ENCODE measurements at regions not wholly inside any gene's neighbourhood (a gene's known extent, or its start where the extent isn't known, plus 50 kb on each side); places are given as distances from the start of the nearest gene placed in this dataset.
A peak's percentile ranks its signal among the peaks of the same experiment; 100 is the strongest.
"Not testable (repeated sequence)": the region's sequence is repeated elsewhere in the genome, so short reads cannot be mapped to it uniquely, and the experiment has no call there.

GRCh38 chr14:106027759-106028158 is 501.4 kb downstream of the TMEM121 start:
- not testable (repeated sequence) for DNase-seq

DNA sequence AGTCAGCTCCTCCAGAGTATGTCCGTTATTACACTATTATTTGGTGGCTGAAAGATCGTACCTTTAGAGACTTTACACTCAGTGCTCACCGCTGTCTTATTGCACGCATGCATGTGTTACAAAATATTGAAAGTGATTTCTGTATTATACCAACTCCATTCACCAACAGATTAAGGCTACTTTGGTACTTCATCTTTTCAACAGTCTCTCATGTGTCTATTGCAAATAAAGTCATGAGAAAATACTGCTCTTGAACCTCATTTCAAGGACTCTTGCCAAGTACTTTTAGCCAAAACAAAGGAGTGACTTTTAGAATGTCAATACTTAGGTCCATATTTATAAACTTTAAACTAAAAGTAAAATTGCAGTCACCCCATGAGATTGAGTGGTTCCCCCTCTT is 503.6 kb downstream of the TMEM121 start:
- no peak for DNase-seq

DNA sequence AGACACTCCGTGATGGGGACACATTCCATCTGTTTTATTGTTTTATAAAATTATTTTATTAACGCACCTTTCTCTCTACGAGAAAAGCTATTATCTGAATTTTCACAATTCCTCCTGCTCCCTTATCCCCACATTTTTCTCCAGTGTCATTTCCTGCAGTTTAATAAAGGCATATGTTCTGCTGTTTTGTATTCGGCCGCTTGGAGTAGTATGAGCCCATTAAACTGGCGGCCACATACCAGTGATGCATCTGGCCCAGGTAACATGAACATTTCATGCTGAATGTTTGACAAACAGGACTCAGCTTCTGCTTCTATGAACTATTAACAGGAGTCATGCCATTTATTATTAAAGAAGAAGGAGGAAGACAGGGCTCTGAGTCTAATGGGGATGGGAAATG is 511.0 kb downstream of the TMEM121 start:
- DNase-seq = no peak

- no peak for DNase-seq
Measured at GRCh38 chr14:106038263-106038662, 511.9 kb downstream of the TMEM121 start.

DNA sequence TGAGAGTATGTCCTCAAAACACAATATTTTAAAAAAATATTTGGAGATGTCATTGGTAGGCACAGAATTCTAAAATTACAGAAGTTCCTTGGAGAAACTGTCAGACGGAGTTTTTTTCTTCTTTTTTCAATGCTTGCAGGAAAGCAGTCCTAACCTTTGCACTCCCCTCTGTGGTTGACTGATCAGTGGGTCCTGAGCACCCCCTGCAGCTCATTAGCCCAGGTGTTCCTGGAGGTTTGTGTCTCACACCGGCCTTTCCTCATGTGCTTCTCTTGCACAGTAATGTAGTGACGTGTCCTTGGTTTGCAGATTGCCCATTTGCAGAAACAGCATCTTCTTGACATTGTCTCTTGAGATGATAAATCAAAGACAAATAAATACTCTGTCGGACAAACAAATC is 513.0 kb downstream of the TMEM121 start:
- DNase-seq = peak; percentile 40

DNA sequence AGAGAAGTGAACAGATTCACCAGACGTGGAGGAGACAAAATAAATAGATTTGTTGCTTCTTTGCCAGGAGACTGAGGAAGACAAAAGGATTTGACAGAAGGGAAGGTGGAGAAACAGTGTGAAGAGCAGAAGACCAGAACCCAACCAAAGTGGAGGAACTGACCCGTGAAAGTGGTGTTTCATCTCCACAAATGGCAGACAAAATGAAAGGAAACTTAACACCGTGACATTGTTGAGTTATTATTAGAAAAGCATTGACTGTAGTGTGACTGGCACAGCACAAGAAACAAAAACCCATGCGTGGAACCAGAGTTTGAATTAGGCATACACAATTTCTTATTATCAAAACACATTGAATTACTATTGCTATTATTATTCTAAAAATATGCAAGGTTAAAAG is 518.1 kb downstream of the TMEM121 start:
- DNase-seq = no peak

DNA sequence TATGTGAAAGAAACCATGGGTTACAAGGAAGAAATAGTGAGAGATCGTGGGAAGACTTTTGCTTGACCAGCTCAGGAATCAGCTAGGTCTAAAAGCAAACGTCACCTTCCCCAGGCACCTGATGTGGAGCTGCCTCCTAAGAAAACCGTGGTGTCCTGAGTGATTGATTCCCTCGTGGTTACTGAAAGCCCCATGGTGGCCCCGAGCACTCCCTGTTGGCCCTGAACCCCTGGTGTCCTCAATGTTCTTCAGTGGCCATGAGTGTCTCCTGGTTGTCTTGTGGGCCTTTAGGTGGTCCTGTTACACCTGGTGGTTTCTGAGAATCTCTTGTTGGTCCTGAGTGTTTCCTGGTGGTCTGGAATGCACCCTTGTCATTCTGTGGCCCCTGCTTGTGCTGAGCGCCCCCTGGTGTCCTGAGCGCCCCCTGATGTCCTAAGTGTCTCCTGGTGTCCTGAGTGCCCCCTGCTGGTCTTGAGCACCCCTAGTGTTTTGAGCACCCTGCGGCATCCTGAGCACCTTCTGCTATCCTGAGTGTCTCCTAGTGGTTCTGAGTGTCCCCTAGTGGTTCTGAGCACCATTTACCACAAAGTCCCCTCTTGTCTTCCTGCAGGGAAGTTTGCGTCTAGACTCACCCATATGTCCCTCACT is 518.7 kb downstream of the TMEM121 start:
- DNase-seq = peak; percentile 75

DNA sequence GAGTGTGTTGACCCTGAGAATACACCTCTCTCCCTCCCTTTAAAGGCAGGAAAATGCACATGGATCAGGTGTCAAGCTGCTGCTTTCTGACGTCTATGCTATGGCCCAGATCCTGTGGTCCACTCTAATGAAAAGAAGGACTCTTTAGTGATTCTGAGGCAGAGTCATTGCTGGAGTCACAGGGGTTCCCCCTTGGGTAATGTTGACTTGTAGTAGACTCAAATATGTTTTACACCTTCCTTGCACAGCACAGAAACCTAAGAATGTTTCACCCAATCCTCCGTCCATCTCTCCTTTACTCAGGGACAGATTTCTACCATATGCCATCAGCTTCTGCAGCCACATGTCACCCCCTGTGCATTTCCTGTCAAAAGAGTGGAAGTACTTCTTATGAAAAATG is 525.4 kb downstream of the TMEM121 start:
- no peak for DNase-seq

- no peak for DNase-seq
Measured at GRCh38 chr14:106055289-106055688, 528.9 kb downstream of the TMEM121 start.

DNA sequence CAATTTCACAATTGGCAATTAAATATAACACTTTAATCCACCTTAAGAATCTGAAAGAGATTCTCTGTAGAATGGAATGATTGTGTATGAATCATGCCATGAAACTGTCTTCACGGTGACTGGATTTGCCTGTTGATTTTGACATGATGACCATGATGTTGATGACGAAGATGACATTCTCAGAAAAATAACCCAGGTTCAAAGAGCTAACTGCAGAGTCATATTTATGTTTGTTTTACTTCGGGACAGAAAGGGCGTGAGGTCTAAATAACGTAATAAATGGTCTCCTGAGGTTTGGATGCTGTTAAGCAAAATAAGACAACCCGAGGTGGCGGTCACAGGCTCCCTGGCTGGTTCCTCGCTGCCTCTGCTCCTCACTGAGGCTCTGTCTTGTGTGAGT is 532.0 kb downstream of the TMEM121 start:
- no peak for DNase-seq

DNA sequence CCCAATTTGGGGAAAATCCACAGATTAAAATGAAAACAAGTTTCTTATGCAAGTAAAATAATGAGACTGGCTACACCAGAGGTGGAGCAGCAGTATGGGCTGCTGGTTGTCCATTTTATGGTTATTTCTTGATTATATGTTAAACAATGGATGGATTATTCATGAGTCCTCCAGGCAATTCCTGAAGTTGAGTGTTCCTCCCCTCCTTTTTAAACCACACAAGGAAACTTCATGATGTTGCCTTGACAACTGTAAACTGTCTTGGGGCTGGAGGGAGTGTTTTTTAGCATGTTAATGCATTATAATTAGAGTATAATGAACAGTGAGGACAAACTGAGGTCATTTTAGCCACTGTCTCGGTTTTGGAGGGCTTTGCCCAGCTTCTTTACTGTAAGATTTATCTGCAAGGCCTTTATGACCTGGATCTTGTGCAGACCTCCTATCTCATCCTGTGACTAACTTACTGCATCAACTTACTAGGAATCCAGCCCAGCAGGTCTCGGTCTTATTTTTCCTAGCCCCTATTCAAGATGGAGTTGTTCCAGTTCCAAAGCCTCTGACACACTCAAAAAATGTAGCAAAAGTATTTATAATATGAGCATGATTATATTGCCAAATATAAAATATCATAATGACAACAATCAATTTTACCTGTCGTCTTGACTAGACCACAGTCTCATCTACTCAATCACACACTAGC is 534.0 kb downstream of the TMEM121 start:
- no peak for DNase-seq

DNA sequence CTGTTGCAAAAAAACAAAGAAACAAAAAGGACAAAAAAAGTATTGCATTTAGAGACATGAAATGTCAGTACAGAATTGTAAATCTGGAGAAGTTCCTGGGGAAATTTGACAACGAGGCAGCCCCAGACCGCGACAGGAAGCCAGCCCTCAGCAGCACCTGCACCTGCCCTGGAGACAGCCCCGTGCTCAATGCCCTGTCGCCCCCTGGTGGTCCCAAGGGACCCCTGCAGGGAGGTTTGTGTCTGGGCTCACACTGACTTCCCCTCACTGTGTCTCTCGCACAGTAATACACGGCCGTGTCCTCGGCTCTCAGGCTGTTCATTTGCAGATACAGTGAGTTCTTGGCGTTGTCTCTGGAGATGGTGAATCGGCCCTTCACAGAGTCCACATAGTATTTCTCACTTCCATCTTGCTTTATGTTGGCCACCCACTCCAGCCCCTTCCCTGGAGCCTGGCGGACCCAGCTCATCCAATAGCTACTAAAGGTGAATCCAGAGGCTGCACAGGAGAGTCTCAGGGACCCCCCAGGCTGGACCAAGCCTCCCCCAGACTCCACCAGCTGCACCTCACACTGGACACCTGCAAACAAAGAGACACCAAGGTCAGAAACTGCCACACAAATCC is 535.6 kb downstream of the TMEM121 start:
- peak; percentile 84 for DNase-seq

DNA sequence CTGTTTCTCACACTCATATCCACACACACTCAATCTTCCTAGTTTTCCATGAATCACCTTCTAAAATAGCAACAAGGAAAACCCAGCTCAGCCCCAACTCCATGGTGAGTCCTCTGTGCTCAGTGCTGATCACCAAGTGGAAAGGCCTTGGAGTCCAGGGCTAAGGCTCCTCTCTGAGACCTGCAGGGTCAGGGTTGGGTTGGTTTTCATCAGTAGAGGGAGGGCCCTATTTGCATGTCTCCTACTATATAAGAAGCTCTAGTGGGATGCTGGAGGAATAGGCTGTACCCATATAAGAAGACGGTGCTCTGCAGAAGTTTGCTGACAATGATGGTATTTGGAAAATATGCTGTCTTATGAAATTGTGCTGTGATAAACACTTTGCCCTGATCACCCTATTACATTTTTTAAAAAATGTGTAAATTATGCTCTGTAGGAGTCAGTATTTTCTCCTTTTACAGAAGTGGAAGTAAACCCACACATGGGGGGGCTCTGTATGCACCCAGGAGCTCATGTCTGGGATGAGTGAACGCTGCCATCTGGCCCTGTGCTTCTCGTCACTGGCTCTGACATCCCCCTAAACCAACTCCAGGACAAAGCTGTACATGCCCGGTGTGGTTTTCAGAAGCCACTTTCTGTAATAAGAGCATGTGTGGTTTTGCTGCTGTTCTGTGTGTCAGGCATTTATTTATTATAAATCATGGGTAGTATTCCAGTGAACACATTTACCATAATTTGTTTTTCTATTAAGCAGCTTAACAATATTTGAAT is 536.3 kb downstream of the TMEM121 start:
- no peak for DNase-seq

DNA sequence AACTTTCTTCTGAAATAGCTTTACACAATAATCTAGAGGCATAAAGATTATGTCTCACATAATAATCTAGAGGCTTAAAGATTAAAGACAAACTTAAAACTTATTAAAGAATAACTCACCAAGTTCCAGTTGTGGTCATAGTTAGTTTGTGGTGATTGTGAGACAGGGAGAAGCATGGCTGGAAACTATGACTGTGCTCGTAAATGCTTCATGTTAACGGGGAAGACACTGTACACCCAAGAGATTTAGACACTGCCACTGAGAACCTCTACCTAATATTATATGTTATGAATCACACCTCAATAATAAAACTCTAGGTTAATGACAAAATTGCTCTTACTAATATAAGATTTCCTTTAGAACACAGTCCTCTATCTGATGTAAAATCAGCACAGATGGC is 541.6 kb downstream of the TMEM121 start:
- DNase-seq = no peak

- no peak for DNase-seq
Measured at GRCh38 chr14:106069804-106070625, 543.6 kb downstream of the TMEM121 start.

DNA sequence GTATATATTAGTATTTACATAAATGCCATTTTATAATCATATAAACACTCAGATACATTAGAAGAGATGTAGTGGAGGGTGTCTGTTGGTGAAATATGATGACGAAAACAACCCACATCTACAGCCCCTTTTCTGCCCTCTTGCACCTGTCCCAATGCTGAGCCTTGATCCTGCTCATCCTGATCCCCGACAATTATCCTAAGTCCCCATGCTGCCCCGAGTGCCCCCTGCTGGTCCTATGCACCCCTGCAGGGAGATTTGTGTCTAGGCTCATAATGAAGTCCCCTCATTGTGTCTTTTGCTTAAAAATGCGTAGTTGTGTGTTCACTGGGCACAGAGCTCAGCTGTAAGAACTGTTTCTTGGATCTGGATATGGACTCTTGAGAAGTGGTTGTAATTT is 554.5 kb downstream of the TMEM121 start:
- DNase-seq = no peak

GRCh38 chr14:106081721-106082120 is 555.3 kb downstream of the TMEM121 start:
- not testable (repeated sequence) for DNase-seq

GRCh38 chr14:106083082-106083481 is 556.7 kb downstream of the TMEM121 start:
- DNase-seq = no peak

DNA sequence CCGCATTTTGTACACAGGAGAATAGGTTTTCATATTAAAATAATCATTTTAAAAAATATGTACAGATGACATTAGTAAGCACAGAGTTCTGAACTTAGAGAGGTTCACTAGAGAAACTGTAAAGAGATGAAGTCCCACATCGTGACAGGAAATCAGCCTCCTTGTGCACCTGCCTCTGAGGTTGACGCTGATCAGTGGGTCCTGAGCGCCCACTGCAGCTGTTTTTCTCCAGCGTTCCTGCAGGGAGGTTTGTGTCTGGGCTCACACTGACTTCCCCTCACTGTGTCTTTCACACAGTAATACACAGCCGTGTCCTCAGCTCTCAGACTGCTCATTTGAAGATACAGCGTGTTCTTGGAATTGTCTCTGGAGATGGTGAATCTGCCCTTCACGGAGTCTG is 561.5 kb downstream of the TMEM121 start:
- DNase-seq = no peak

DNA sequence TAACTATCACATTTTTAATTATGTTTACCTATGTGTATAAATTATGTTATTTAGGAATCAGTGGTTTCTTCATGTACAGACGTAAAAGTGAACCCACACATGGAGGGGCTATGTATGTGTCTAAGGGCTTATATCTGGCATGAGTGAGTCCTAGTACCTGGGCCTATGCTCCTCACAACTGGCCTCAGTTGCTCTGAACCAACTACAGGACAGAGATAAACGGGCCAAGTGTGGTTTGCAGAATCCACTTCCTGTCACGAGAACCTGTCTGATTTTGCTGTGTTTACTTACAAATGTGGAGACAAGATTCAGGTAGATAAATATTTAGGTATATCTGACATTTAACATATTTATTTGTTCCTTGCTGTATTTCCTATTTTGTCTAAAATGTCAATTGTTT is 562.5 kb downstream of the TMEM121 start:
- DNase-seq = not testable (repeated sequence)

DNA sequence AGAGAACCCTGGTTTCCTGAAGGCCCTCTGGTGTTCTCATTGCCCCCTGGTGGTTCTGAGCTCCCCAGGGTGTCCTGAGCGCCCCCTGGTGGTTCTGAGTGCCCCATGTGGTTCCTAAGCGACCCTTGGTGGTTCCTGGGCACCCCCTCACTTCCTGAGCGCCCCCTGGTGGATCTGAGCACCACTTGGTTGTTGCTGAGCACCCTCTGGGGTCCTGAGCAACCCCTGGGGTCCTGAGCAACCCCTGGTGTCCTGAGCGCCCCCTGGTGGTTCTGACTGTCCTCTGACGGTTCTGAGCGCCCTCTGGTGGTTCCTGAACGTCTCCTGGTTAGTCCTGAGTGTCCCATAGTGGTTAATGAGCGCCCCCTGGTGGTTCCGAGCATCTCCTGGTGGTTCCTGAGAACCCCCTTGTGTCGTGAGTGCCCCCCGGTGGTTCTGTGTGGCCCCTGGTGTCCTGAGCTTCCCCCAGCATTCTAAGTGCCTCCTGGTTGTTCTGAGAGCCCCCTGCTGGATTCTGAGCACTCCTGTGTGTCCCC is 568.3 kb downstream of the TMEM121 start:
- DNase-seq = peak; percentile 11

DNA sequence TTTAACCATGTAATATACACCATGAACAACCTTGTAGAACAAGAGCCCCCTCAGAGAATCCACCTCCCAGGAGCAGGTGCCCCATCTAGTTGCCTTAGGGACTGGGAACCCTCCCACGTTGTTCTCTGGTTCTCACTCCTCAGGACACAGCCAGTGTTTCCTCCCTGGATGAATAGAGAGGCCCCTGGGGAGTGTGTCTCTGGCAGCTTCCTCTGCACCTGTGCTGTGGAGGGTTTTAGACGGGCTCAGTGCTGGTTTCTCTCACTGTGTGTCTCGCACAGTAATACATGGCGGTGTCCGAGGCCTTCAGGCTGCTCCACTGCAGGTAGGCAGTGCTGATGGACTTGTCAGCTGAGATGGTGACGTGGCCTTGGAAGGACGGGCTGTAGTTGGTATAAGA is 581.3 kb downstream of the TMEM121 start:
- no peak for DNase-seq

Data from CD4-positive, alpha-beta T cell treated with Interleukin-4 for 4 hours (primary cell).